ENCODE measurements at regions not wholly inside any gene's neighbourhood (a gene's known extent, or its start where the extent isn't known, plus 50 kb on each side); places are given as distances from the start of the nearest gene placed in this dataset.
A peak's percentile ranks its signal among the peaks of the same experiment; 100 is the strongest.

DNA sequence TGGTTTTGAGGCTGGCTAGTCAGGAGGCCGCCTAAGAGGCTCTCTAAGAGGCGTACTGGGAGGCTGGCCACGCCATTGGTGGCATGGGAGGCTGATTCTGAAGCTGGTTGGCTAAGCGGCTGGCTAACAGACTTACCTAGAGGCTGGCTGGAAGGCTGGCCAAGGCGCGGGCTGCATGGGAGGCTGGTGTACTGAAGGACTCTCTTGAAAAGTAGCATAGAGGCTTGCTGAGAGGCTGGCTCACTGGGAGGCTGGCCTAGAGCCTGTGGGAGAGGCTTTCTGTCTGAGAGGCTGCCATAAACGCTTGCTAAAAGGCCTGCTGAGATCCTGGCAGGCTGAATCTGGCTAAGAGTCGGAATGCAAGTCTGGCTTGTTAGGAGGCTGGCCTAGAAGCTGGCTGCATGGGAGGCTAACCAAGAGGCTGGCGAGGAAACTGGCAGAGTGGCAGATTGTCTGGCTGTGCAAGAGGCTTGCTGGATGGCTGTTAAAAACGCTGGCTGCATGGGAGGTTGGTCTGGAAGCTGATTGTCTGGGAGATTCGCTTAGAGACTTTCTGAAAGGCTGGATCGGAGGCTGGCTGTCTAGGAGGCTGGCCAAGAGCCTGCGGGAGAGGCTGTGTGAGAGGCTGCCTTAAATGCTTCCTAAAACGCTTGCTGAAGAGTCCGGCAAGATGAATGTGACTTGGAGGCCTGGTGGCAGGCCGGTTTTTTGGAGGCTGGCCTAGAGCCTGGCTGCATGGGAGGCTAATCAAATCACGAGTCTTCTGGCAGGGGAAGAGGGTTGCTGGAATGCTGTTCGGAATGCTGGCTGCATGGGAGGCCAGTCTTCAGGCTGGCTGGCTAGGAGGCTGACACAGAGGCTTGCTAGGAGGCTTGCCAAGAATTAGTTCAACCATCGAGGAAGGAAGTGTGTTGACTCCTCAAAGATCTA lies 134.2 kb downstream of the OR13A1 start:
- DNase-seq (ENCODE audit: insufficient read length, low spot score) (no peak), FAIRE-seq (no peak)

DNA sequence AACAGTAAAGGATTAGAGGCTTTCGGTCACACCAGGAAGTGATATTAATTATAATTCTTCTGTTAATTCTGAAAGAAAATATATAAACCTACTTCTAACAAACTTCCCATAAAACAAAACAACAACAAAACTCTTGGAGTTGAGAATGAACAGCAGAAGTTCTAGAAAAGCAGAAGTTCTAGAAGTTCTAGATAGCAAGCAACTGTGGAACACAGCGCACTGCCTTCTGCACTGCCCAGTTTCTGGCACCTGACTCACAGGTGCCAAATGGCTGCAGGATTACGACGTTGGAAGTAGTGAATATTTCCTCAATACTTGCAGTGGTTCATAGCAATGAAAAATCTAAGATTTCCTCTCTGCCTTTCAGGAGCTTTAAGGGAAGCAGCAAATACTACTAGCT lies 132.2 kb downstream of the OR13A1 start:
- FAIRE-seq (no peak), DNase-seq (ENCODE audit: insufficient read length, low spot score) (no peak)

DNA sequence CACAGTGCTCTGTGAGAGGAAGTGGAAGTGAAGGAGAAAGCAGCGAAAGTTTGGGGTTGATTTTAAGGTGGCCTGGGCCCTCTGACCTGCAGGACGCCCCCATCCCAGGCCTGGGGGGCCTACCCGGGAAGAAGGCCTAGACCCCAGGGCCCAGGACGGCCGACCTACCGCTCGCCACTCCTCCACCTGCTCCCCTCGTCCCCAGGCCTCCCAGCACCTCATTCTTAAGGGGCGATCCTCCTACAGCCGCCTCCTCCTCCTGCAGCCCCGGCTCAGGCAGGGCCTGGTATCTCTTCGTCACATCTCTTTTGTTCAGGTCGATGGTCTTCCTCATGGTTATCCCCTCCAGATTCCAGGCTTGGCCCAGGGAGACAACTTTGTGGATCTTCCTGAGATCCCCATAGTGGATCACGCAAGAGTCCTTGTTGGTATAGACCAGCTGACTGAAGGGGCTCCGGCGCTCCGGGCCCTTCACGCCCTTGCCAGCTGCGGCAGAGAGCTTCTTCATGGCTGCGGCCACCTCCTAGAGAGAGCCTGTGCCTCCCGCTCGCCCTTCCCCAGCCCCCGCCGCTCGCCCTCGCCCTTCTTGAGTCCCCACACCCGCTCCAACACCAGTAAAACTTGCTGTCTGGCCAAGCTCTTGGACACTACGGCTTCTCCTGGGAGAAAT lies 117.5 kb downstream of the OR13A1 start:
- FAIRE-seq (no peak), DNase-seq (ENCODE audit: insufficient read length, low spot score) (no peak)

DNA sequence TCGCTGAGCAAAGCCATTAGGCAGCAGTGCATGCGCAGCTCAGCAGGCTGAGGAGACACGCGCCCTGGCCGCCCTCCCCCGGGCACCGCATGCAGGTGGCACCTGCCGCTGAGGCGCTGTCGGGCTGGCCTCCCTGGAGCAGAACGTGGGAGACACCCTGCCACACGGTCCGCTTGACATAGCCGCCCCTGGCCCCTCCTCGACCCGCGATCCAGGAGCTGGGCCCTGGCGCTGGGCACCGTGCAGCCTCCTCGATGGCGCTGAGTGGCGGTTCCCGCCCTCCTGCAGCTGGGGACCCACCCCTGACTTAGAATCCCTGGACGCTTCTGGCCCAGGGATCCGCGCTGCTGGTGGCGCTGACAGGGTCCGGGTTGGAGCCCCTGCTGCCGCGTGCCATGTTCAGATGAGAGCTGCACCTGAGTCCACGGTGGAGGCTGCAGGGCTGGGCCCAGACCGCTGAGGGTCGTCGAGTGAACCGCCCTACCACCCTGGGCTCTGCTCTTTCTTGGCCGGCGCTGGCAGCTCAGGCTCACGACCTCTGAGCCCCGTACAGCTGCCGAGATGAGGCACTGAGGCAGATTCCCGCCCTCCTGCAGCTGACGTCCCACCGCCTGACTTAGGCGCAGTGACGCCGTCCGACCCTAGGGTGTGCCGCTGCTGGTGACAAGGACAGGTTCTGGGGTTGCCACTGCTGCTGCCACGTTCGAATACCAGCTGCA lies 116.8 kb downstream of the OR13A1 start:
- FAIRE-seq (no peak), DNase-seq (ENCODE audit: insufficient read length, low spot score) (no peak)

DNA sequence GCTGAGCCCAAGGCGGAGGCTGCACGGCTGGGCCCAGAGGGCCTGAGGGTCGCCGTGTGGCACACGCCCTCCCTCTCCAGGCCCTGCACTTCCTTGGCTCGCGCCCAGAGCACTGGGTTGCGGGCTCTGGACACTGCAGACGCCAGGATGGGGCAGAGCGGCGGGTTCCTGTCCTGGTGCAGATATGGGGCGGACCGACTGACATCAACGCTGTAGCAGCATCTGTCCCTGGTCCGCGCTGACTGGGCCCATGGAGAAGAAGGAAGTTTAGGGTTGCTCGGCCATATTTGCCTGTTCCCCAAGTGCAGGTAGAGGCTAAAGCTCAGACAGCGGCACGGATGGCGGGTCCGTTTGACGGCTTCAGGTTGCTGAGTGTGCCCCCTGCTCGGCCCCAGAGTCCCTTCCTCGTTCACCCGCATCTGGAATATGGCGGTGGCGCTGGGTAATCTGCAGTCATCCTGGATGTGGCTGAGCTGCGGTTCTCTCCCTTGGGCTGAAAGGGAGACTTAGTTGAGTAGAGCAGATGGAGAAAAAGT lies 116.1 kb downstream of the OR13A1 start:
- no peak for FAIRE-seq
- no peak for DNase-seq (ENCODE audit: insufficient read length, low spot score)

DNA sequence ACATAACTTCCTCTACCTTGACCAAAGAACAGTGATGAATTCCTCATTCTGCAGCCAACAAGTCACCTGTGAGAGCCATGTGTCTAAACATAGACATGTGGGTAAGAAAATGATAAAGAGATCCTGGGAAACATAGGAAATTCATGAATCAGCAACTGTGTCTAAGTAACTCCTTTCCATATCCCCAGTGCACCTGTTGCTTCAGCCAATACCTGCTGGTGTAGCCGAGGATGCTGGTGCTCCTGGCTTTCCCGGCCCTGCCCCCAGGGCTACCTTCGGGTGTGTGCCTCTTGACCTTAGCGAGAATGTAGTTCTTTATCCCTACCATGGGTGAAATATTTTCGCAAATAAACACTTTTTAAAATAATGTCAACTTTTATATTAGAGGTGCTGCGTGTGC lies 114.1 kb downstream of the OR13A1 start:
- FAIRE-seq (no peak), DNase-seq (ENCODE audit: insufficient read length, low spot score) (no peak)

DNA sequence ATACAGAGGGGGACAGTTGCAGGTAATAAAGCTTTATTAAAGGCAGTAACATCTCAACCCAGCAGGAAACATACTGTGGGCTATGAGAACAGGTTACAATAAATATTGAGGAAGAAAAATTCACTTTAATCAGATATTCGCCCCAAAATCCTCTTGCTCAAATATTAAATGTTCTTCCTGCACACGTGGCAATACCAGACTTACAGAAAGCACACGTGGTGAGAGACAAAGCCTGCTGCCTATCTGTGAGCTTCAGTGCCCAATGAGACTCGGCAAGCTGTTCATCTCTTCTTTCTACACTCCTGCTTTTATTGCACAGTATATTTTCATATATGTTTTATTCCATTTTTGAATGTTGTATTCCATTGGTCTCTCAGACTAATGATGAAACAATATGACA lies 113.2 kb downstream of the OR13A1 start:
- DNase-seq (ENCODE audit: insufficient read length, low spot score): no peak
- FAIRE-seq: no peak

DNA sequence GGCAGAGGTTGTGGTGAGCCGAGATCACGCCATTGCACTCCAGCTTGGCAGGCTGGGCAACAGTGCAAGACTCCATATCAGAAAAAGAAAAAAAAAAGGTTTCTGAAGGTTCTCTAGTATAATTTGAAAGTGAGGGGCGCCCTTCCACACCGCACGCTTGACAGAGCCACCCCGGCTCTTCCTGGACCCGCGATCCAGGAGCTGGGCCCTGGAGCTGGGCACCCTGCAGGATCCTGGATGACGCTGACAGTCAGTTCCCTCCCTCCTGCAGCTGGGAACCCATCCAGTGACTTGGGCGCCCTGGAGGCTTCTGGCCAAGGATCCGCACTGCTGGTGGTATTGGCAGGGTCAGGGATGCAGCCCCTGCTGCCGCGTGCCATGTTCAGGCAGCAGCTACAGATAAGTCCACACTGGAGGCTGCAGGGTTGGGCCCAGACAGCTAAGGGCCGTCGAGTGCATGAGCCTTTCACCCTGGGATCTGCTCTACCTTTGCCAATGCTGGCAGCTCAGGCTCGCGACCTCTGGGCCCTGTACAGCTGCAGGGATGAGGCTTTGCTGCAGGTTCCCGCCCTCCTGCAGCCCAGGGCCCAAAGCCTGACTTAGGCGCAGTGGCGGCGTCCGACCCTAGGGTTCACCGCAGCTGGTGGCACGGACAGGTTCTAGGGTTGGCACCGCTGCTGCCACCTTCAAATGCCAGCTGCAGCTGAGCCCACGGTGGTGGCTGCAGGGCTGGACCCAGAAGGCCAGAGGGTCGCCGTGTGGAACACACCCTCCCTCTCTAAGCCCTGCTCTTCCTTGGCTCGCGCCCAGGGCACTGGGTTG lies 110.2 kb downstream of the OR13A1 start:
- no peak for DNase-seq (ENCODE audit: insufficient read length, low spot score)
- no peak for FAIRE-seq

DNA sequence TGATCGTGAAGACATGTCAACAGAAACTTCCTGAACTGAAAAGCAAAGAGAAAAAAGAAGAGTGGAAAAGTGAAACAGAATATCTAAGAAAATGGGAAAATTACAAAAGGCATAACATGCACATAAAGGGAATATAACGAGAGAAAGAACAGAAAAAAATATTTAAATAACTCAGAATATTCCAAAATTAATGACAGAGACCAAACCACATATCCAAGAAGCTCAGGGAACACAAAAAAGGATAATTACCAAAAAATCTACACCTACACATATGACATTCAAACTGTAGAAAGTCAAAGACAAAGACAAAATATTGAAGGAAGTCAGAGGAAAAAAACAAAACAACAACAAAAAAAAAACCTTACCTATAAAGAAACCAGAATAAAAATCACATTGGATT lies 105.5 kb downstream of the OR13A1 start:
- DNase-seq (ENCODE audit: insufficient read length, low spot score) (no peak), FAIRE-seq (no peak)

DNA sequence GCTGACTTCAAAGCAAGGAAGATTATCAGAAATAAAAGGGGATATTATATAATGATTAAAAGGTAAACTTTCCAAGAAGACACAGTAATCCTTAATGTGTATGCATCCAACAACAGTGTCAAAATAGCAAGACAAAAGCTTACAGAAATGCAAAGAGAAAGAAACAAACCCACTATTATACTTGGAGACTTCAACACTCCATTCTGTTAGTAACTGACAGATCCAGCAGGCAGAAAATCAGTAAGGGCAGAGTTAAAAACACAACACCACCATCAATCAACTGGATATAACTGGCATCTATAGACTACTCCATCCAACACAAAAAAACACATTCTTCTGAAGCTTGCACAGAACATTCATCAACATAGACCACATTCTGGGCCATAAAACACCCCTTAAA lies 103.8 kb downstream of the OR13A1 start:
- FAIRE-seq: peak; percentile 21
- no peak for DNase-seq (ENCODE audit: insufficient read length, low spot score)

DNA sequence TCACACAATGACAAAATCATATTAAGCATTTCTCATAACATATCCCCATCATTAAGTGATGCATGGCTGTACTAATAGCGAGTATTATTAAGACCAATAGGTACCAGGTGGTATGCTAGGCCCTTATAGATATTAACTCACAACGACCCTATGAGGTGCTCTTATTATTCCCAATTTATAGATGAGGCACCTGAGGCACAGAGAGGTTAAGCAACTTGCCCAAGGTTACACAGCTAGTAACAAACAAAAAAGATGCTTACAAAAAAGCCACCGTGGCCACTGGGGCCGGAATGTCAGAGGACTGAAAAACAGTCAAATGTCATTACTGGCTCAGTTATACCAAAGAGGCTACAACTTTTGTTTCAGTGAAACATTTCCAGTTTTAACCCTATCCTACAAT lies 96.0 kb downstream of the OR13A1 start:
- FAIRE-seq (no peak), DNase-seq (ENCODE audit: insufficient read length, low spot score) (no peak)

DNA sequence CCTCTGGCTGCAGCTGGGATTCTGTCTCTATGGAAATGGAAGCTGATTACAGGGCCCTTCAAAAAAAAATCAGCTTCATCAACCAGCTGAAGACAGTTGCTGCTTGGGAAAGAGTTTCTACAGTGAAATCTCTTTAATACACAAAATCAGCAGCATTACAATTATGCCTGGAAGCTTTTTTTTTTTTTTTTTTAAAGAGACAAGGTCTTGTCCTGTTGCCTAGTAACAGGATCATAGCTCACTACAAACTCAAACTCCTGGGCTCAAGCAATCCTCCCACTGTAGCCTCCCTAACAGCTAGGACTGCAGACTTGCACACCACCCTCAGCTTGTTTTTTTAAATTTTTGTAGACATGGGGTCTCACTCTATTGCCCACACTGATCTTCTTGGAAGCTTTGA lies 94.5 kb downstream of the OR13A1 start:
- DNase-seq (ENCODE audit: insufficient read length, low spot score) (no peak), FAIRE-seq (no peak)

DNA sequence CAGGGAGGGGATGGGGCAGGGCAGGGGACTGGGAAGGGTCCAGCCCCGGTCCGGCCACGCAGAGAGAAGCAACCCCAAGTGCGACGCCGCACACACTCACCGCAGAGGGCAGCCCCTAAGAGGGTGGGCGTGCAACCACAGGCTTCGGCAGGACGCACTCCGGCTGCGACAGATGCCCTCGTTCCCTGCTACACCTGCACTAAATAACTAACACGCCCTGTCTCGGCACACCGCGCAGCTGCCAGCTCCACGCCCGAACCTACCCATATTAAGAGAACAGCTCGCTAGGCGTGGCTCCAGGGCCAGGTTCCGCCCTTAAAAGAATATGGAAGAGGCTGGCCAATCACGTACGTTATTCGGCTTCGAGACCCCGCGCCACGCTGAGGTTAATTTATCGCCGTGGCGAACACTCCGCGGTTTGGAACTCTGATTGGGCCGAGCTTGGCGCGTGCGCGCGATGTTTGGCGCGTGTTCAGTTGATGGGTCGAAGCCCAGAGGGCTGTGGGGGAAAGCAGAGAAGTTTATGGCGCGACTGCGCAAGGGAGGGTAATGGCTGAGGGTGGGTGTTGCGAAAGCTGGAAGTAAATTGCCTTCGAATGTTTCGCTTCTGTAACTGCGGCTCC lies 91.1 kb downstream of the OR13A1 start:
- FAIRE-seq: no peak
- DNase-seq (ENCODE audit: insufficient read length, low spot score): no peak

DNA sequence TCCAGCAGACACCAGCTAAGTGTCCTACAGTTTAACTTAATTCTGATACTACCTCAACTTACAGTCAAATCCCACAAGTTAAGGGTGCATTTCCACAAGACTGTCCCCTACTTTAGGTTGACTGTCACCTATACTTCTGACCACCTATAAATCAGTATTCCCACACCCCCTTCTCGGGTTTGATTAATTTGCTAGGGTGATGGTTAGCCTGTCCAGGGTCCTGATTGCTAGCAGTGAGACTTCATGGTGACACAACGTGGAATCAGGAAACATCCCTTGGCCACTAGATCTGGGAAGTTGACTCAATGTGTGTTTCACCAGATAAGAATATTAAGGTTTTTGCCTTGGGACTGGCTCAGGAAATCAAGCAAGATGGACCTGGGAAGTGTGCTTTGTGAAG lies 88.4 kb downstream of the OR13A1 start:
- no peak for DNase-seq (ENCODE audit: insufficient read length, low spot score)
- FAIRE-seq: no peak

DNA sequence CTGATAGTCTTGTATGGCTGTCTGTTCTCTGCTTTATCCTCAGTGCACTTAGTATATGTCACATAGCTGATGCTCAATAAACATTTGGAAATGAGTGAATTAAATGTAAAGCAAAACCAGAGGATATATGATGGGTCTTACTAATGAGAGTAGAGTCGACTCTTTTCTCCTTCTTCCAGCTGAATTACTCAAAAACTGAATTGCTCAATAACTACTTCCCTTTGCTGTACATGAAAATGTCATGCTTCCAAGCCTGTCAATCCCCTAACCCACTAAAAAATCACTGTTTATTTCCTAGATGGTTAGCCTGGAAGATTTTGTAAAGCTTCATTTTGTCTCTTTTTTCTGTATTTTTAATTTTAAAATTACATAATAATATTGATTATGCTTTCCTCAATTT lies 88.0 kb downstream of the OR13A1 start:
- DNase-seq (ENCODE audit: insufficient read length, low spot score): no peak
- FAIRE-seq: no peak

DNA sequence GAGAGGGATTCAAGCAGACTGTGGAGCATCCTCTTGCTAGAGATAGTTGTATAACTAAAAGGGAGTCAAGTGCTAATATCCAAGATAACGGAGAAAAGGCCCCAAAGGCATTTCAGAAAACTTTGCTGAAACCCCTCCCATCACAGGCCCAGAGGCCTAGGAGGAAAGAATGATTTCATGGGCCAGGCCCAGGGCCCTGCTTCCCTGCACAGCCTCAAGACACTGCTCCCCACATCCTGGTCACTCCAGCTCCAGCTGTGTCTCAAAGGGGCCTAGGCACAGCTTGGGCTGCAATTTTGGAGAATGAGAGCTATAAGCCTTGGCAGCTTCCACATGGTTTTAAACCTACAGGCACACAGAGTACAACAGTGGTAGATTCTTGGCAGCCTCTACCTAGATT lies 85.6 kb downstream of the OR13A1 start:
- DNase-seq (ENCODE audit: insufficient read length, low spot score) (no peak), FAIRE-seq (no peak)

DNA sequence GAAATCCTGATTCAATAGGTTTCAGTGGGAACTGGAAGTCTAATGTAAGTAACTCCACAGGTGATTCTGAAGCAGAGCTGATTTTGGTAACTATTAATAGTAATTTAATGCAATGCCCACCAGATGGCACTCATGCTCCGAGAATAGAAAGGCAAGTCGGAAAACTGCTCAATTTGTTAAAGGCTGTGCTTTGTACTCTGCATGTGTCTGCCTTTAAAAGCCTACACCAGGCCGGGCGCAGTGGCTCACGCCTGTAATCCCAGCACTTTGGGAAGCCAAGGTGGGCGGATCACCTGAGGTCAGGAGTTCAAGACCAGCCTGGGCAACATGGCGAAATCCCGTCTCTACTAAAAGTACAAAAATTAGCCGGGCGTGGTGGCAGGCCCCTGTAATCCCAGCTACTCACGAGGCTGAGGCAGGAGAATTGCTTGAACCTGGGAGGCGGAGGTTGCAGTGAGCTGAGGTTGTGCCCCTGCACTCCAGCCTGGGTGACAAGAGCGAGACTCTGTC lies 80.1 kb downstream of the OR13A1 start:
- DNase-seq (ENCODE audit: insufficient read length, low spot score) (peak; percentile 19), FAIRE-seq (peak; percentile 94)

DNA sequence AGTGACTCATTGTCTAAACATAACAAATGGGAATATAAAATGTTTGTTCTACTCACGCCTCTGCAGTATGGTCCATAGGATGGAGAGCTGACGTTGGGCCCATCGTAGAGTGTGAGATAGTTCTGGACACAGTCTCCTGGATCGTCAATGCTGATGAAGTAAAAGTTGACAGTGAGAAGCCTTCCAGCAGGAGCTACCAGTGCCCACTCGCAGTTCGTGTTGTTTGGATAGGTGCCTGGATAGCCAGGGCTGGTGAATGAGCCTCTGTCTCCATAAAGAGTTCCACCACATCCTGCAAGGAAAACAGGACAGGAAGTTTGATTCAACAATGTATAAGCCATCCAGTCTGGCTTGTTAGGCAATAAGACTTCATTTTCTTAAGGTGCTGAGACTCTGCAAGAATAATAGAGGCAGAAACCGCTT lies 79.6 kb downstream of the OR13A1 start:
- FAIRE-seq (no peak), DNase-seq (ENCODE audit: insufficient read length, low spot score) (no peak)

DNA sequence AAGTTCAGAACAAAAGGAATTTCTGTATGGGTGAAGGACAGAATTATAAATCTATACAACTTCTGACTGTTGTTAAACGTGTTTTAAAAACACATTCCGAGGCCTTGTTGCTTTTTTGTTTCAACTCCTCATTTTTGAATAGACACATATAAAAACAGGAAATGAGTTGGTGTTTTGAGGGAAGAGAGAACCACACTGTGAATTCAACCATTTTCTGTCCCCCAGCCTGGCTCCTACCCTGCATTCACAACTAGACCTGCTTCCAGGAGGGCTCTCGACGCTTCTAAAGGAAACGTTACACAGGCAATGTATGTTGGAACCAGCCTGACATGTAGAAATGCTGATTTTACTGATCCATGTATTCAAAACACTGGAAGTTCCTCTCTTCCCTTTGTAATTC lies 76.5 kb downstream of the OR13A1 start:
- no peak for DNase-seq (ENCODE audit: insufficient read length, low spot score)
- FAIRE-seq: no peak

DNA sequence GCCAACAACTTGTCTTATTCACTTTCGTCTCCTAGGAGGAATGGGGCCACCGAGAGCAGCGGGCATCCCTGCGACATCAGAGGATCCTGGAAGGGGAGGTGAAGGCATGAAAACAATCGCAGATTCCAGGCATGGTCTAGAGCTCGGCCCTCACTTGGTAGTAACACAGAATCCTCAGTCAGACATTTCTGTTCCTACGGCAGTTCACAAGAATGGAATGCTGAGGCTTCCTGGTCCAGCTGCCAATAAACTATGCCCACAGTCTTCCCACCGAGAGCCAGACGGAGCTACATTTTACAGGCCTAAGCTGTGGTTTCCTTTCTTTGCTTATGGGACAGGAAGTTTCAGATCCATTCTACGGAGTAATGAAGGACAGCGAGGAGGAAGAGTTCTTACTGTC lies 75.8 kb downstream of the OR13A1 start:
- DNase-seq (ENCODE audit: insufficient read length, low spot score) (no peak), FAIRE-seq (no peak)

All from GM19239 (cell line).